HG03097 (cell line): ENCODE measurements at regions not wholly inside any gene's neighbourhood (a gene's known extent, or its start where the extent isn't known, plus 50 kb on each side); places are given as distances from the start of the nearest gene placed in this dataset.

Experiments
- ATAC-seq: cut with Tn5 transposase; IDR thresholded peaks from one replicate; pipeline ENCODE4 v1.9.1; 2021; ENCODE audit not compliant: unreplicated experiment, low FRiP score

DNA sequence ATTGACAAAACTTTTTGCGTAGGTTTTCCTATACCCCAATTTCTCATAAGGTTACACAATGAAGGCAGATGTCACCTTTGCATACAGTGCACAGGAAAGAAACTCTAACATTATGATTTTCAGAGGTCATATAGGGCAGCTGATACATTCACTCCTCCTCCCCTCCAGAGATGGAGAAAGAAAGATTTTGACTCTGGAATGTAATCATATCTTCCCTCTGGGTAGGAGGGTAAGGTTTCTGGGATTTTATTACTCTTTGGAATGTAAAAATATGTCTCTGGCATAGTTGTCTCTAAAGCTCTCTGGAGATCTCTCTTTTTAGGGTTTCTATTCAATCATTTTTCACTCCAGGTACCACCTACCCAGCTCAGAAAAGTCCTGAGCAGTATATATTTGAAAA is 398.3 kb downstream of the GPD2 start:
- no peak for ATAC-seq

DNA sequence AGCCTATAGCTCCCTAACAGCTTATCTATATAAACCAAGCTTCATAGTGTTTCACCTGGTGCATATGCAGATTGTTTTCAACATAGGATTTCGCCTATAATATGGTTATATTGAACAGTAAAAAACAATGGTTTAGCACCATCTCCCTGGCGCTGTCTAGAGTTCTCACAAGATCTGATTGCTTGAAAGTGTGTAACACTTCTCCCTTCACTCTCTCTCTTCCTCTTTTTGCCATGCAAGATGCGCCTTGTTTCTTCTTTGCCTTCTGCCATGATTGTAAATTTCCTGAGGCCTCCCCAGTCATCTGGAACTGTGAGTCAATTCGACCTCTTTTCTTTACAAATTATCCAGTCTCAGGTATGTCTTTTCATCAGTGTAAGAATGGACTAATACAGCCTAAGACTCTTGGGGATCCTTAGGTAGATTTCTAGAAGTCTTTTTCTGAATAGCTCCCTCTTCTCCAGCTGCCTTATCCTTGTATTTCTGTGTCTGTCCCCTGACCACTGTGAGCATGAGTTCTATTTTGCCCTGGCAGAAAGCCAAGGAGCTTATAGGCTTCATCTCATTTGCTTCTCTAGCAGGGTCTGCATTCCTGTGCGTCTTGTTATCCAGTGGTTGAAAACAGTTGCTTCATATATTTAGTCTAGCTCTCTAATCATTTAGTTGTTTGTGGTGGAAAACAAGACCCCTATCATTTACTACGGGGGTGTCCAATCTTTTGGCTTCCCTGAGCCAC is 401.6 kb downstream of the GPD2 start:
- ATAC-seq, result no peak

DNA sequence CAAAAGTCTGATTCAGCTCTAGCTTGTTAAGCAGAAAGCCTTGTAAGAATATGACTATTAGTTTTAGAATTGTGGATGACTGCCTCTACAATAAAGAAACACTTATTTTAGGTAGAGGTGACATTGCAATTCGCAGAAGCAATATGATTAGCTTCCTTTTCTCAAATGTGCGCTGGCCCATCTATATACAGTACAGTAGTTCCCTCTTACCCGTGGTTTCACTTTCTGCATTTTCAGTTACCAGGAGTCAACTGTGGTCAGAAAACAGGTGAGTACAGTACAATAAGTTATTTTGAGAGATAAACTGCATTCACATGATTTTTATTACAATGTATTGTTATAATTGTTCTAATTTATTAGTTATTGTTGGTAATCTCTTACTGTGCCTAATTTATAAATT is 405.1 kb downstream of the GPD2 start:
- no peak for ATAC-seq

DNA sequence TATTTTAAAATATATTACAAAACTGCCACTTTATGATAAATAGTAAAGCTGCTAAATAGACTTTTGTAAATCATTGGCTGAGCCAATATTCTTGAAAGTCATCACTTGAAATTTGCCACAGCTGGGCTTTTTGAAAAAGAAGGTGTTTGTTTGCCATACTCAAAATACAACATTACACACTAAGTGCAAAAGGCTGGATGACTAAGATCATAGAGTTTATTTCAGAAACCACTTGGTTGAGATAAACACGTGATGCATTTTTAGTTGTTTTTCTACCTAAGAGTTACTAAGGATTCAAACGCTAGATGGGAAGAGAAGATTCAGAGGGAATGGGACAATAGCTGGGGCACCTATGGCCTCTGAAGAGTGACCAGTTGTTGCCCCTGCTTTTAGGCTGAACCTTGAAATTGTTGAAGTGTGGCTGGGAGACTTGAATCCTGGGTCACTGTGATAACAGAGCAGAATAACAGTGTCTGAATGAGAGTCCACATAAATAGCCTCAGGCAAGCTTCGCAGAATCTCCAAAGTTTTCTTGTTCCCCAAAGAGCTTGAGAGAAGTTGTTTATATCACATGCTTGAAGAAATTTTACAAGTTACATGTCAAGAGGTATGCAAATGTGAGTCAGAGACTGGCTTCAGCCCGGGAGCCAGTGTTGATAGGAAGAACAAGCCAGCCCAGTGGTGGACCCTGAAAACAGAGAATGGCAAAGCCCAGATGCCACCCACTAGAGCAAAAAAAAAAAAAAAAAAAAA is 409.8 kb downstream of the GPD2 start:
- ATAC-seq, result no peak

DNA sequence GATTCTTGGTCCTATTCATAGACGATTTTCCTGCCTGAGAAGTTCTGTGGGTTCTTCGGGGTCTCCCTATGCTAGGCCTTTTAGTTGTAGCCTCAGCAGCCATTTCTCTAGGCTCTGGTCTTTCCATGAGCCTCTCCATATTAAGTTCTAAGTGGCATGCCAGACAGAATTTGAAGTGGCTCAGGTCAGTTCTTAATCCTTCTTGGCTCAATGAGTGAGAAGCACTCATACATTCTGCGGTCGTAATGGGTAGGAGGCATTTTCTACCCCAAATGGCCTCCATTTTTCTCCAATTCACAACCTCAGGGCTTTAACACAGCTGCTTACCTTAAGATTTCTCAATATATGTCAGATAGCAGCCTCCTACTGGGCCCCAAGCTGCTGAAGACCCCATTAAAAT is 405.3 kb upstream of the GALNT5 start:
- ATAC-seq, result no peak

DNA sequence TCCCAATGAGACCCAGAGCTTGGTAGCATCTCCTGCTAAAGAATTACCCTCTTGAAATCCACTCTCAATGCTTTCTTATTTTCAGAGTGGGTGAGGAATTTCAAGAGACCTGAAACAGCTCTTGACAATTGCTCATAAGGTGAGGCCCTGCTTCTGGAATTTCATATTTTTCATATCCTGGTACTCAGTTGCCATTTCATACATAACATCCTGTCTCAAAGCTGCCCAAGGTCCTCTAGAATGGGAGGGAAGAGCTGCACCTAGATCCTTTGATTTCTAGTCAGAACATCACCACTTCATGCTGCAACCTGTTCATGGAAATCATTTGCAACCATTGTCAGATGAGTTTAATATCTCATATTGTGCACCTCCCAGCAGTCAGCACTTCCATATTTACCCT is 404.8 kb upstream of the GALNT5 start:
- ATAC-seq, result no peak

DNA sequence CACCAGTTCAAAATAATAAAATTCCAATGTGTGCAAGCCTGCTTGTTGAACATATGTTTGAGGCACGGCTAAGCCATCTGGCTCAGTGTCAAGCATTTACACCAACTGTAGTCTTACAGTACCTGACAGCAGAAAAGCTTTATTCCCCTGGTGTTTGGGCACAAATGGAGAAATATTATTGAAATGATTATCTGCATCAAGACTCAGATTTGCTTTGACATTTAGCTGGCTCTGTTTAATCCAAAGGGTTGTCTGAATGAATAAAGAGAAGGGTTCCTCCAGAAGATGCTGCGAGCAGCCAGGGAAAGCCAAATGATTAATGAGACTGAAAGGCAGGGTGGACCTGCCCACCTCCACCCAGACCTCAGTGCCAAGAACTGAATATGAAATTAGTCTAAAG is 393.2 kb upstream of the GALNT5 start:
- ATAC-seq, result no peak

DNA sequence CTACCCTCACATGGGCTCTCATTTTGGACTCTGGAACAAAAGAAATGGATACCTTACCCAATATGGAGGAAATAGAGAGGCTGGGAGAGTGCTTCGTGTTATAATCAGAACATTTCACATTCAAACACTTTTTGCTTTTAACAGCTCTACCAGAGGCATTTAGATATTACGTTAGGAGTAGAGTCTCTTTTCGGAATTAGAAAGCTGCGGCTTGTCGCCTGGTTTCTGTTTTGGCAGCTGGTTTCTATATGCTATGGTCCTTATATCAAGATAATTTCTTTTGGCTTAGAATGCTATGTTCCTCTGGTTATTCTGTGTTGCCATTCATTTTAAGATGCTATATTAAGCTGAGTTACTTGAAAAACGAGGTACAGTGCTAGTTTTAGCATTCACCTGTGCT is 392.8 kb upstream of the GALNT5 start:
- no peak for ATAC-seq

DNA sequence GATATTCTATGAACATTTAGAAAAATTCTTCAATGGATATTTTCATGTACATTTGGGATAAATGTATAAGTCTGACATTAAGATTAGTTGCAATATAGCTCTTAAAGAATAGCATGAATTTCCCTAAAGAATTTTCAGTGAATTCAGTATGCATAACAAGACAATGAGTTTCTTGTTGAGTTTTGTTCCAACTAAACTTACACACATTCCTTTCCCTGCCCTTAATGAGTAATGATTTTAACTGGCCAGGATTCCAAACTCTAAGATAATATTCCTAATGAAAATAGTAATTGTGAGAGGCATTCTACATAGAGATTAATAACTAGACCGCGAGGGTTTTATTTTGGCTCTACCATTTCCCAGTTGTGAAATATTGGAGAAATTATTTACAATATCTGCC is 390.3 kb upstream of the GALNT5 start:
- no peak for ATAC-seq

DNA sequence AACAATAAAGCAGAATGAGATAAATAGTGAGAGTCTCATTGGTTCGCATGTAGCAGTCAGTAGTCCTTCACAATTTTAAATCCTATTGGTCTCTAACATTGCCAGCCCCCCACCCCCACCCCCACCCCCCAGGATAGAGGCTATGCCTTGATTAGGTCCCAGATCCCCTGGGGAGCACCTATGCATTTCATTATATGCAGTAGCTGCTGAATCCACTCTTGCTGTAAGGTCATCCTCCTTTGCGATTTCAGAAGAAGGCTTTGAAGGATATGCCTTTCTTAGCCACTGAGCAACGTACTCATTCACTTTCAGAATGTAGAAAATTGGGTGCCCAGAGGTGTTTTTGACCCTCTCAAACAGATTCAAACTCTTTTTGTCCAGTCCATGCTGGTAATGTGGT is 382.8 kb upstream of the GALNT5 start:
- no peak for ATAC-seq

DNA sequence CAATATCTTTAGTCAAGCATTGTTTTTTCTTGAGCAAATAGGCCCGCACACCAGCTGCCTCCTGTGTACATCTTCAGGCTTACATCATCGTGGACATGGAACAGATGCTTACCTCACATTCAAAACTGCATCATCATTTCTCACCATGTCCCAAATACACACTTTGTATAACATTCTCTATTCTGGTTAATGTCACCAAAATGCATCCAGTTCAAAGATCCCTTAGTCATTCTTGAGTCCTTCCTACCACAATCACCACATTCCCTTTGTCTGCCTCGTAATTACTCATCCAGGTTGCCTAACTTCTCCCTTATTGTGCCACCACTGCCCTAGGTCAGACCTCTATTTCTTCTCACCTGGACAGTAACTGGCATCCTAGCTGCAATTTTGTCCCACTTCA is 373.7 kb upstream of the GALNT5 start:
- ATAC-seq, result no peak

DNA sequence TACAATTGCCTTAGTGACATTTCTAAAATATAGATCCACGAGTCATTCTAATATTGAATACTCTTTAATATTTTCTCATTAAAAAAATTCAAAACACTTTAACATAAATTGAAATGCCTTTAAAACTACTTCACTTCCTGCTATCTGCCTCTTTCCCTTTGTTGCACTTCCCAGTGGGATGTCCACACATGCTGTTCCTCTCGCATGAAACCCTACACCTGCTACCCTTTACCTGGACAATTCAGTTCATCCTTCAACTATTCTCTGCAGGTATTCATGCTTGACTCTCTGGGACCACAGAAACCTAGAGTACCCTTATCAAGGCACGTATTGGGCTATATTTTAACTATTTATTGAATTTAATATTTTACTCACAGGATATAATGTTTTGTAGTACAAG is 373.3 kb upstream of the GALNT5 start:
- ATAC-seq, result no peak

DNA sequence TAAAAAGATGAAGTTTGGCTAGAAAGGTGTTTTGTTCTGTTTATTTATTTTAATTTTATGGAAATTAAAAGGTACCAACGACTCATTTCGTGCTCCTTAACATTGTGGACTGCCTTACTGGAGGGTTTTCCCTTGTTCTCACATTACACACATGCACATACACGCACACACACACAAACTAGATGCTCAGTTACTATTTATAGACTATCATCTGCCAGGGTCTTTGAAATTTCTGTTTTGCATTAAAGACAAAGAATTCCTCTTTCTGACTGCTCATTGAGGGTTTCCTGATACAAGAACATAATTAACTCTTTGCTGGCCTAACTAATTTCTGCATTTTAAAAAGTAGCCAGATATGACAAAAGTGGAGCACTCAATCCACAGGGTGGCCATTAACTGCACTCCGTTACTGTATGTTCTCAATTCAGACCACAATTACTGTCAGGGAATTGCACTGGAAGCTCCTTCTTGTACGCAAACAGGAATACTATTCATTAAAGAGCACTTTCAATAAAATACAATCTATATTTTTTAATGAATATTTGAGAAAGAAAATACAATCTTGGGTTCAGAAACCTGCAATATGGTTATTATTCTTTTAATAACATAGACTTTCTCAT is 366.9 kb upstream of the GALNT5 start:
- ATAC-seq, result no peak

DNA sequence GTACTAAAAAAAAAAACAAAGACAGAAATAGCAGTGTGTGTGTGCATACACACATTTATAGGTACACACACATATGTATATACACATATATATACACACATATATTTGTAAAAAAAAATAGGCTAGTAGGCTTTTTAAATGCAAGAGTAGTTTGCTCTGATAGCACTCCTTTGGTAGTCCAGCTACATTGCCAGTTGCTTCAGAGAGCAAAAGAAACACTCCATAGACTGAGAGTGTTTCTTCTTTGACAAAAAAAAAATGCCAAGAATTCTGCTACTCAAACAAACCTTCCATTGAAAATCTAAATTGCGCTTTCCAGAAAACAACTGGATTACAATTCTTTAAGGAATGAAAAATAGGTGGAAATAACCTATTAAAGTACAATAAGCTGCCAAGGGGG is 365.9 kb upstream of the GALNT5 start:
- no peak for ATAC-seq

DNA sequence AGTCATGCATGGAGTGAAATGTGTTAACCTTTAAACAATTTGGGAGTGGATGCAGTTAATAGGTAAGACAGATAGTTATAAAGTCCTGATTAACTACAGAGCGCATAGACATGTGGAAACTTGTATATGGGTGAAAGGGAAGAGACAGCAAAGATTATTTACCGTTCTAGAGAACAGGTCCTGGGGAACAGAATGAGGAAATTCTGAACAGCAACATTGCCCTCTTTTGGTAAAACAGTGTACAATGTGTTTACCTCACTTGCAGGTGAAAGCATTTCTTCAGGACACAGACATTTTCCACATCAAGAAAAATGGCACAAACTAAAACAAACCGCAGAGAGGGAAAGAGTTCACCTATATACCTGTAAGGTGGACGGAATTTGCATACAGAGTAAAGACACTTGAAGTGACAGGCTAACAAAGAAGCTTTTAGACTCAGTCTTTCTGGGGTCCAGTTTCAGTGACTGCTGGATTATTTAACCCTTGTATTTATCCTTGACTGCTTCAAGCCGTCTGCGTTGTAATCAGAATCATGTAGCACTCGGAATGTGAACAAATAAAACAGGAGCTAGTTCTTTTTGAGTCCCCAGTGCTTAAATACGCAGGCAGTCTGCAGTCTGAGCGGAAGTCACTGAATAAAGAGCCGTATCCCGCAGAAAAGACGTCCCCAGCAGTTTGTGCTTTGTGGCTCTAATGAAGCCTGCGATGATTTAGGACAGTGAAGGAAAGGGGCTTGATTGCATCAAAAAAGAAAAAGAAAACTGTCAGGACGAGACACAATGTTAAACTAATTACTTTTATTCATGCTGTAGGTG is 364.8 kb upstream of the GALNT5 start:
- ATAC-seq, result peak; percentile 39

DNA sequence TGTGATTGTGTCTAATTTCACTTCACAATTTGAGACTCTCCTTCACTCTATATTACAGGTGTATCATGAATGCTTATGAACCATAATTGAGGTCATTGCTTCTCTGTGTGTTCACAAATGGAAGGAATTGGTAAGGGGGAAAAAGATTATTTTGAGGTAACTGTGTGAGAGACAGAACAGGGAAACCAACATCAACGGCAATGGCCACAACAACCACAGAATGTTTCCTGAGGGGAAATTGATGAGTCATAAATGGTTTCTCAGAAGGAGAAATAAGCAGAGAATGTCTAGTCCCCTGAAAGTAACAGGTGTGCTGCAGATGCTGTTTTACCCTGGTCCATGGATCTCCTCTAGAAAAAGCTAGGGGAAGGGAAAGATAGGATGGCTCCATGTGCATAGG is 361.2 kb upstream of the GALNT5 start:
- ATAC-seq, result peak; percentile 97

DNA sequence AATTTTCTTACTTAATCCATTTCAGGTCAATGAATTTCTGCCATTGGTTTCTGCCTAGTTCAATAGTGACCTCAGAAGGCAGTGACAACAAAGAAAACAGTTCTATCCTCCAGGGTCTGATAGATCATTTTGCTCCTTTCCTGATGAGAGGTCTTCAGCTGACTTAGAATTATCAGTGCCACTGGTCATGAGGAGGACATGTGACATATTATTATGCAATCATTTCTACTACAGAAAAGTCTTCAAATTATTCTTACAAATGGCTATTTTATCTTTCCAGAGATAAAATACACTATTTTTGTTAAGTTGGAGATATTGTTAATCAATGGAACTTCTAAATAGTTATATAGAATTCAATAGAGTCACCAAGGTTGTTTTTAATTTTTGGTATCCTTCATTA is 360.0 kb upstream of the GALNT5 start:
- no peak for ATAC-seq

DNA sequence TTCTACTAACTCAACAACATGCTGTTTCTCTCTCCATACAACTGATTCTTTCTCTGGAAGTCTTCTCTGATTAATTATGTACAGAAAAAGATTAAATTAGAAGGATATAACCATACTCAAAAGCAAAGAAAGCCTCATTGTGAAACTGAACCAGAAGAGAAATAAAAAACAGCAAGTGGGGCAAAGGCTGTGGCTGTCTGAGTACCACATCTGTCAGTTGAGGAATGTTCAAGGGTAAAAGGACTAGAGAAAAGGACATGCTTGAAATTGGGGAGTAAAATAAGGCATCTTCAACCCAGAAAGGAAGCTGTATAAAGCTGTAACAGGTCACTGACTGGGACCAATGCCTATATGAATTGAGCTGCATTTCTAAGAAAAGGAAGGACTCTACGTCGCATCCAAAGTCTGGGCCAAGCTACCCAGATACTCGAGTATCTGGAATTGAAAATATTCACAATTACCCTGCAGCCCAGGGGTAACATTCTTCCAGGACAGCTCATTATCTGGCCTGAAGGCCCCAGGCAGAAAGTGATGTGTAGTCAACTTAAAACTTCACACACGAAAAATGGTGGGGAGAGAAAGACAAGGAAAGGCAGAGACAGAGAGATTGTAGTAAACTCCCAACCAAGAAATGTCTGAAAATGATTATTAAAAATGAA is 356.0 kb upstream of the GALNT5 start:
- no peak for ATAC-seq

DNA sequence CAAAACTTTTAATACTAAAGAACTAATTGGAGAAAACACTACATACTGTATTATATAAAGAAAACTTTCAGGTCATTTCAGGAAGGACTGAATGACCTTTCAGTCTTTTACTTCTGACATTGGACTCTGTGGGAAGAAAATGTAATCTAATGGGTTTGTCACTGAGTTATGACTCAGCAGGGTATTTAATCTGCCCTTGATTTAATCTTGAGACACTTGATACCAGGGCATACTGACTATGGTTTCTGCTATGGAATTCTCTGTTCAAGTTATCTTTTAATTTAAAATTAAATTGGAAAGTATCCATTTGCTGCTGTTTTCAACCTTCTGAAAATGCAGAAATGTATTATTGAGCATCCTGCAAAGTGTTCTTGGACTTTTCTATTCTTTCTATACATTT is 354.2 kb upstream of the GALNT5 start:
- ATAC-seq, result no peak

DNA sequence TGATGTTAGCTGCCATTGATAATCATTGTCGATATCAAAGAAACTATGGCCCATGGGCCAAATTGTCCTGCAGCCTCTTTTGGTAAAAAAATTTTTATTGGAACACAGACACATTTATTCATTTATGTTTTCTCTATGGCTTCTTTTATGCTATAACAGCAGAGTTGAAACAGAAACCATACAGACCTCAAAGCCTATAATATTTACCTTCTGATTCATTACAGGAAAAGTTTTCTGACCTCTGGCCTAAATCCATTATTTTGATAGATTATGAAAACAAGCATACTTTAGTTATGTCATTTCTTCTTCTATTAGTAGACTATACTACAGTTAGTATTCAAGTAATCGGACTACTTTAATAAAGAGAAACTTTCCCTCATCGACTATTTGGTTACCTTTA is 349.7 kb upstream of the GALNT5 start:
- peak; percentile 57 for ATAC-seq

DNA sequence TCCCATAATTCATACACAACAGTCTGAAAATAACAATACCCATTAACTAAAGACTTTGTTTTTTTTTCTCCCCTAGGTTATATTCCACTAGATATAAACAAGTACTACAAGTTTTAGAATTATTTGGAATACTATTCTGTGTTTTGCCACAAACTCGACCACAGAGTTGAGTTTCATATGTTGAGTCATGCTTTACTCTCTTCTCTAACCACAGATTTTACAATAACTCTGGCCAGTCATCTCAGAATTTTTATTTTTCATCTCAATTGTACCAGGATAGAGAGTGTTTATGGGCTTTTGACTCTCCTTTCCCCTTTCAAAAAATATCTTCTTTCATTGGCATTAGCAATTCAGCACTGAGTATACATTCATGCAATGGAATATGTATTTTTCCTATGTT is 348.7 kb upstream of the GALNT5 start:
- peak; percentile 86 for ATAC-seq
